HL-60 (cell line): ENCODE measurements at regions not wholly inside any gene's neighbourhood (a gene's known extent, or its start where the extent isn't known, plus 50 kb on each side); places are given as distances from the start of the nearest gene placed in this dataset.

Experiments used
- DNase-seq, 2 experiments: peaks; one replicate each; pipeline ENCODE4 v3.0.0-alpha.2; 2010 to 2020; ENCODE audit warnings: low read depth in 1 of 2, low spot score in 1 of 2
- H3K27ac ChIP-seq: fragments of 250-450 bp; sonication (Bioruptor Pico); replicated peaks from 2 replicates; pipeline ENCODE4 v1.5.1; 2020; ENCODE audit warnings: mild to moderate bottlenecking, moderate library complexity
- H3K27me3 ChIP-seq: fragments of 250-450 bp; sonication (Bioruptor Pico); 2 replicates; pipeline ENCODE4 v1.5.1; 2021; ENCODE audit warnings: mild to moderate bottlenecking, moderate library complexity; ENCODE audit not compliant: insufficient read depth, poor library complexity, severe bottlenecking
- H3K4me3 ChIP-seq: replicated peaks from 2 replicates; pipeline ENCODE4 v1.5.1; 2011; ENCODE audit warnings: mild to moderate bottlenecking, control low read depth, low read length; ENCODE audit not compliant: insufficient read depth
- GABPA ChIP-seq: IDR thresholded peaks from 2 replicates; pipeline ENCODE4 v1.6.1; 2012; ENCODE audit warnings: low read depth
- POLR2AphosphoS5 ChIP-seq: IDR thresholded peaks from 2 replicates; pipeline ENCODE4 v1.6.1; 2012; ENCODE audit warnings: low read depth
- SPI1 ChIP-seq: IDR thresholded peaks from 2 replicates; pipeline ENCODE4 v1.6.1; 2012; ENCODE audit warnings: low read depth, mild to moderate bottlenecking, borderline replicate concordance
- TF ChIP-seq, protein P1 (sequence below): IDR thresholded peaks from one replicate; pipeline ENCODE4 v1.5.1; 2011; ENCODE audit warnings: low read length, control low read depth, inconsistent platforms; ENCODE audit not compliant: insufficient read depth
- TF ChIP-seq, protein P2 (sequence below): IDR thresholded peaks from 2 replicates; pipeline ENCODE4 v1.6.1; 2012; ENCODE audit warnings: low read depth; ENCODE audit not compliant: insufficient replicate concordance

DNA sequence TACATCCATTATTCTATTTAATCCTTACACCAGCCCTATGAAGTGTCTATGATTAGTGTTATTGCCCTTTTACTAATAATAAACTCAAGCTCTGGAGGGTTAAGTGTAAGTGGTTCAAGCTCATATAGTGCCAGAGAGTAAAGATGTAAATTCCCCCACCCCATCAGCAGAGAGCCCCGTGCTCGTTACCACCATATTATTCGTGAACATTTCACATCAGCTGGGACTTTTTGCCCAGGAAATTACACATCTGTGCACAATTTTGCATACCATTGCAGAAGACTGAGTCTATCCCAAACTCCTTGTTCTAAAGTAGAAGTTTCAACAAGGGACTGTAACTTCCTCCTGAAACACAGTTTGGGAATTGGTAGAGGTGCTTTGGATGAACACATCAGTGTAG lies 220.1 kb downstream of the BCAS1 start:
- Histone ChIP-seq H3K4me3 (no peak overlapping the region), H3K27ac (no peak overlapping the region), H3K27me3 (no peaks in the 10 kb centered on the region)
- no peak for TF ChIP-seq POLR2AphosphoS5
- TF ChIP-seq, protein P1, sequence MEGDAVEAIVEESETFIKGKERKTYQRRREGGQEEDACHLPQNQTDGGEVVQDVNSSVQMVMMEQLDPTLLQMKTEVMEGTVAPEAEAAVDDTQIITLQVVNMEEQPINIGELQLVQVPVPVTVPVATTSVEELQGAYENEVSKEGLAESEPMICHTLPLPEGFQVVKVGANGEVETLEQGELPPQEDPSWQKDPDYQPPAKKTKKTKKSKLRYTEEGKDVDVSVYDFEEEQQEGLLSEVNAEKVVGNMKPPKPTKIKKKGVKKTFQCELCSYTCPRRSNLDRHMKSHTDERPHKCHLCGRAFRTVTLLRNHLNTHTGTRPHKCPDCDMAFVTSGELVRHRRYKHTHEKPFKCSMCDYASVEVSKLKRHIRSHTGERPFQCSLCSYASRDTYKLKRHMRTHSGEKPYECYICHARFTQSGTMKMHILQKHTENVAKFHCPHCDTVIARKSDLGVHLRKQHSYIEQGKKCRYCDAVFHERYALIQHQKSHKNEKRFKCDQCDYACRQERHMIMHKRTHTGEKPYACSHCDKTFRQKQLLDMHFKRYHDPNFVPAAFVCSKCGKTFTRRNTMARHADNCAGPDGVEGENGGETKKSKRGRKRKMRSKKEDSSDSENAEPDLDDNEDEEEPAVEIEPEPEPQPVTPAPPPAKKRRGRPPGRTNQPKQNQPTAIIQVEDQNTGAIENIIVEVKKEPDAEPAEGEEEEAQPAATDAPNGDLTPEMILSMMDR, result no peak
- no peak for TF ChIP-seq GABPA
- TF ChIP-seq, protein P2, sequence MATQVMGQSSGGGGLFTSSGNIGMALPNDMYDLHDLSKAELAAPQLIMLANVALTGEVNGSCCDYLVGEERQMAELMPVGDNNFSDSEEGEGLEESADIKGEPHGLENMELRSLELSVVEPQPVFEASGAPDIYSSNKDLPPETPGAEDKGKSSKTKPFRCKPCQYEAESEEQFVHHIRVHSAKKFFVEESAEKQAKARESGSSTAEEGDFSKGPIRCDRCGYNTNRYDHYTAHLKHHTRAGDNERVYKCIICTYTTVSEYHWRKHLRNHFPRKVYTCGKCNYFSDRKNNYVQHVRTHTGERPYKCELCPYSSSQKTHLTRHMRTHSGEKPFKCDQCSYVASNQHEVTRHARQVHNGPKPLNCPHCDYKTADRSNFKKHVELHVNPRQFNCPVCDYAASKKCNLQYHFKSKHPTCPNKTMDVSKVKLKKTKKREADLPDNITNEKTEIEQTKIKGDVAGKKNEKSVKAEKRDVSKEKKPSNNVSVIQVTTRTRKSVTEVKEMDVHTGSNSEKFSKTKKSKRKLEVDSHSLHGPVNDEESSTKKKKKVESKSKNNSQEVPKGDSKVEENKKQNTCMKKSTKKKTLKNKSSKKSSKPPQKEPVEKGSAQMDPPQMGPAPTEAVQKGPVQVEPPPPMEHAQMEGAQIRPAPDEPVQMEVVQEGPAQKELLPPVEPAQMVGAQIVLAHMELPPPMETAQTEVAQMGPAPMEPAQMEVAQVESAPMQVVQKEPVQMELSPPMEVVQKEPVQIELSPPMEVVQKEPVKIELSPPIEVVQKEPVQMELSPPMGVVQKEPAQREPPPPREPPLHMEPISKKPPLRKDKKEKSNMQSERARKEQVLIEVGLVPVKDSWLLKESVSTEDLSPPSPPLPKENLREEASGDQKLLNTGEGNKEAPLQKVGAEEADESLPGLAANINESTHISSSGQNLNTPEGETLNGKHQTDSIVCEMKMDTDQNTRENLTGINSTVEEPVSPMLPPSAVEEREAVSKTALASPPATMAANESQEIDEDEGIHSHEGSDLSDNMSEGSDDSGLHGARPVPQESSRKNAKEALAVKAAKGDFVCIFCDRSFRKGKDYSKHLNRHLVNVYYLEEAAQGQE, result no peak
- no peak for TF ChIP-seq SPI1
- no peak for DNase-seq

DNA sequence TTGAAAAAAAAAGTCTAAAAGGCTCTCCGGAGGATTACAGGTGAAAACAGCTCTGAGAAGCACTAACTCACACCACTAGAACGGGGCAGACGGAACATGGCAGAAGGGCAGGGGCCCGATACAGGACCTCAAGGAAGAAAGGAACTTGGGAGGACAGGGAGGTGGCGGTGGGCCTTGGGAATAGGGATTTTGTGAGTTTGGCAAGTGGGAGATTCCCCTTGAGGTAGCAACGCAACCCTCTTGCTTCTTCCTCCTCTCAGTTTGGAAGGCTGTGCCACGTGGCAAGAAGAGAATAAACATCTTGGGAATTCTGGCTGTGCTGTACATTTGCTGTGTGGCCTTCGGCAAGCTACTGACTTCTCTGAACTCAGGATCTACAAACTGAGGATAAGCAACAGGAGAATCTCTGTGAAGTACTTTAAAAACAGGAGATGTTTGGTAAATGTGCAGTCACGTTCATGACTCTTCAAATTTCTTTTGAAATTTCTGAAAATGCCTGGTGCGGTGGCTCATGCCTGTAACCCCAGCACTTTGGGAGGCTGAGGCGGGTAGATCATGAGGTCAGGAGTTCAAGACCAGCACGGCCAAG lies 220.8 kb downstream of the BCAS1 start:
- no peaks in the 10 kb centered on the region for H3K27me3 ChIP-seq
- DNase-seq, result no peak
- H3K4me3 ChIP-seq, result no peak overlapping the region
- H3K27ac ChIP-seq, result no peak overlapping the region
- TF ChIP-seq POLR2AphosphoS5, result no peak
- TF ChIP-seq, protein P2, result no peak

DNA sequence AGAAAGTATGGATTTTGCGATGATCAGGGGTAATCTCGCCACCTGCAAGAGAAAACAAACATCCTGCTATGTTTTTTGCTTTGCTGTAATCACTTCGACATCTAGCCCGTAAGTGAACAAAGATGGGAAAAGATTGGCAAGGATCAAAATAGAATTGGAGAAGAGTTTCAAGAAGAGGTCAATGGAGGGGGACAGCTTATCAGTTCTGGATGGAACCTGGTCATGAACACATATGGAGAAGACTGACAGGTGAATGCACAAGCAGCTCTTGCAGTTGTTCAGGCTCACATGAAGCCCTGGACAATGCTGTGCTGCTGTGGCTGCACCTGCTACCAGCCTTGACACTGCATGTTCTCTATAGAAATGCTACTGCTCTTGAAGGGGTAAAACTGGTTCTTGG lies 222.1 kb downstream of the BCAS1 start:
- no peak for DNase-seq
- no peaks in the 10 kb centered on the region for H3K27me3 ChIP-seq
- H3K27ac ChIP-seq, result peak overlapping the region; percentile 76
- TF ChIP-seq, protein P1, result no peak
- TF ChIP-seq SPI1 (no peak), POLR2AphosphoS5 (no peak), GABPA (no peak)
- TF ChIP-seq, protein P2, result no peak
- H3K4me3 ChIP-seq, result no peak overlapping the region

DNA sequence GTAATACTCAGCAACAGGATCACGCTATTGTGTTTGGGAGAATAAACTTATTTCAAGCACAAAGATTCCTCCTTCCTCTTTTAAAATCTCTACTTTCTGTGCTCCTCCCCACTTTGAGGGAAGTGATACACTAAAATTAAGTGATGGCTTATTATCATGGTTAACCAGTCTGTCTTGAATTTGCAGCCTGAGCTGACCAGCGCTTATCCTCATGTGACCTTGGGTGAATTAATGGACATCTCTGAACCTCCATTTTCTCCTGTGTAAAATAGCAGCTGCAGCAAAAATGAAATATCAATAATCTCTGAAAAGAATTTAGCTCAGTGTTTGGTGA lies 222.6 kb downstream of the BCAS1 start:
- no peak overlapping the region for H3K4me3 ChIP-seq
- TF ChIP-seq, protein P1, result no peak
- TF ChIP-seq SPI1, result peak; percentile 65
- no peaks in the 10 kb centered on the region for H3K27me3 ChIP-seq
- DNase-seq, result peak in 1 of 2 experiments; percentile 37
- peak overlapping the region; percentile 76 for H3K27ac ChIP-seq
